ENCODE measurements at regions not wholly inside any gene's neighbourhood (a gene's known extent, or its start where the extent isn't known, plus 50 kb on each side); places are given as distances from the start of the nearest gene placed in this dataset.

GRCh38 chr2:139763705-139764104 lies 983.5 kb upstream of the NXPH2 start:
- no peak for DNase-seq (ENCODE audit: unreplicated experiment)
- Mint-ChIP-seq H3K9me3 (ENCODE audit: unreplicated experiment) (peaks cover 6% of the 10 kb centered on the region), H3K4me3 (ENCODE audit: unreplicated experiment) (no peak overlapping the region), H3K27ac (ENCODE audit: low read depth, unreplicated experiment) (no peak overlapping the region), H3K36me3 (ENCODE audit: insufficient read depth, unreplicated experiment) (no peaks in the 10 kb centered on the region), H3K4me1 (ENCODE audit: insufficient read depth, unreplicated experiment) (no peaks in the 10 kb centered on the region), H3K27me3 (ENCODE audit: insufficient read depth, unreplicated experiment) (peaks cover 11% of the 10 kb centered on the region)
- no TSS peak for BruUV-seq (replicated peaks)
- CTCF ChIA-PET: interaction anchor here (0.7 kb wide), 1 partner anchor 1998 kb away, joined by 5 read pairs; no protein-coding TSS in a partner anchor
- TF ChIP-seq CTCF (IDR thresholded peaks at IDR 0.05; ENCODE audit: unreplicated experiment): no peak
- POLR2A ChIA-PET: no interaction called here
- intact Hi-C loops (cut with micrococcal nuclease): no loop called here

GRCh38 chr2:139759000-139759505 lies 978.9 kb upstream of the NXPH2 start:
- no peak for TF ChIP-seq CTCF (IDR thresholded peaks at IDR 0.05; ENCODE audit: unreplicated experiment)
- H3K27ac Mint-ChIP-seq (ENCODE audit: low read depth, unreplicated experiment): no peak overlapping the region
- BruUV-seq (replicated peaks): no TSS peak
- H3K4me3 Mint-ChIP-seq (ENCODE audit: unreplicated experiment): no peak overlapping the region
- CTCF ChIA-PET: no interaction called here
- POLR2A ChIA-PET: no interaction called here
- peaks cover 42% of the 10 kb centered on the region for H3K9me3 Mint-ChIP-seq (ENCODE audit: unreplicated experiment)
- intact Hi-C loops (cut with micrococcal nuclease): no loop called here
- no peaks in the 10 kb centered on the region for H3K27me3 Mint-ChIP-seq (ENCODE audit: insufficient read depth, unreplicated experiment)
- no peaks in the 10 kb centered on the region for H3K36me3 Mint-ChIP-seq (ENCODE audit: insufficient read depth, unreplicated experiment)
- no peak for DNase-seq (ENCODE audit: unreplicated experiment)
- H3K4me1 Mint-ChIP-seq (ENCODE audit: insufficient read depth, unreplicated experiment): no peaks in the 10 kb centered on the region

GRCh38 chr2:139746901-139747300 lies 966.7 kb upstream of the NXPH2 start:
- Mint-ChIP-seq H3K36me3 (ENCODE audit: insufficient read depth, unreplicated experiment) (no peaks in the 10 kb centered on the region), H3K27me3 (ENCODE audit: insufficient read depth, unreplicated experiment) (no peaks in the 10 kb centered on the region), H3K4me1 (ENCODE audit: insufficient read depth, unreplicated experiment) (no peaks in the 10 kb centered on the region), H3K4me3 (ENCODE audit: unreplicated experiment) (no peak overlapping the region), H3K27ac (ENCODE audit: low read depth, unreplicated experiment) (no peak overlapping the region), H3K9me3 (ENCODE audit: unreplicated experiment) (peaks cover 8% of the 10 kb centered on the region)
- BruUV-seq (replicated peaks): no TSS peak
- POLR2A ChIA-PET: no interaction called here
- intact Hi-C loops (cut with micrococcal nuclease): no loop called here
- no peak for DNase-seq (ENCODE audit: unreplicated experiment)
- TF ChIP-seq CTCF (IDR thresholded peaks at IDR 0.05; ENCODE audit: unreplicated experiment): no peak
- CTCF ChIA-PET: no interaction called here

GRCh38 chr2:139744273-139744672 lies 964.1 kb upstream of the NXPH2 start:
- Mint-ChIP-seq H3K36me3 (ENCODE audit: insufficient read depth, unreplicated experiment) (no peaks in the 10 kb centered on the region), H3K4me3 (ENCODE audit: unreplicated experiment) (no peak overlapping the region), H3K27ac (ENCODE audit: low read depth, unreplicated experiment) (no peak overlapping the region), H3K9me3 (ENCODE audit: unreplicated experiment) (no peaks in the 10 kb centered on the region), H3K4me1 (ENCODE audit: insufficient read depth, unreplicated experiment) (no peaks in the 10 kb centered on the region), H3K27me3 (ENCODE audit: insufficient read depth, unreplicated experiment) (no peaks in the 10 kb centered on the region)
- BruUV-seq (replicated peaks): no TSS peak
- no peak for TF ChIP-seq CTCF (IDR thresholded peaks at IDR 0.05; ENCODE audit: unreplicated experiment)
- DNase-seq (ENCODE audit: unreplicated experiment): no peak
- intact Hi-C loops (cut with micrococcal nuclease): no loop called here
- ChIA-PET POLR2A (no interaction called here), CTCF (interaction anchor here (0.6 kb wide), 1 partner anchor 54 kb away, joined by 3 read pairs; no protein-coding TSS in a partner anchor)

Measured in MCF 10A (cell line).